Endothelial cell of umbilical vein (primary cell): ENCODE measurements at regions not wholly inside any gene's neighbourhood (a gene's known extent, or its start where the extent isn't known, plus 50 kb on each side); places are given as distances from the start of the nearest gene placed in this dataset.

Source experiments
- CTCF ChIP-seq, 2 donors: IDR thresholded peaks; 1 replicate in 1 of 2; 2 replicates in 1 of 2; pipeline ENCODE4 v1.5.1; 2011; ENCODE audit warnings: low read length in 2 of 2, mild to moderate bottlenecking in 2 of 2, moderate library complexity in 2 of 2, control low read depth in 1 of 2, inconsistent platforms in 1 of 2, low read depth in 1 of 2; ENCODE audit not compliant: insufficient read depth in 1 of 2; ENCODE audit errors: extremely low read depth in 1 of 2
- EZH2 ChIP-seq: IDR thresholded peaks from 2 replicates; pipeline ENCODE4 v1.6.1; 2012; ENCODE audit warnings: borderline replicate concordance, low read depth, mild to moderate bottlenecking, moderate library complexity, low read length, inconsistent platforms; ENCODE audit not compliant: severe bottlenecking
- MAX ChIP-seq: IDR thresholded peaks from 2 replicates; pipeline ENCODE4 v1.6.1; 2011; ENCODE audit not compliant: insufficient read depth, insufficient read length
- POLR2A ChIP-seq: IDR thresholded peaks from 2 replicates; pipeline ENCODE4 v1.6.1; 2012; ENCODE audit warnings: low read depth, mild to moderate bottlenecking, control low read depth, low read length
- POLR2AphosphoS5 ChIP-seq: IDR thresholded peaks from 2 replicates; pipeline ENCODE4 v1.6.1; 2012; ENCODE audit warnings: low read depth, mild to moderate bottlenecking, control low read depth, low read length, moderate library complexity; ENCODE audit not compliant: insufficient read depth

DNA sequence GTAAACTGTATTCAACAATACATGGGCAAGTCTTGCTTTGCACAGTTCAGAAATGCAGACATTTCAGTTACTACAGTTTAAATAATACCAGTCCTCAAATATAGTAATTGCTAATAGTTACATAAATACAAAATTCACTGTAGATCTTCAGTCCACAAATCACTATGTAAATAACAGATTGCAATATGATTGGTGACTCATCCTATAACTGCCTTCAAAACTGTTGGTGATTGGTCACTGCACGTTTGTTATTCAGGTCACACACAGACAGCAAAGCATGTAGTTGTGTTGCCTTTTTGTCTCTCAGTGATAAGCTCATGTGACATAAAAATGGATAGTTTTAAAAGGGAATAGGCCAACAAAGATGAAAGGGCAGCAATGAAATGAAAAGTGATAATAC is 186.5 kb upstream of the CTTNBP2NL start:
- TF ChIP-seq CTCF (IDR thresholded peaks at IDR 0.05; ENCODE audit: extremely low read depth in 1 of 2, insufficient read depth in 1 of 2, low read depth in 1 of 2, low read length in 2 of 2) (no peak), MAX (no peak), POLR2A (no peak), POLR2AphosphoS5 (no peak), EZH2 (no peak)
